Fibroblast of skin of left quadriceps (primary cell): ENCODE measurements at regions not wholly inside any gene's neighbourhood (a gene's known extent, or its start where the extent isn't known, plus 50 kb on each side); places are given as distances from the start of the nearest gene placed in this dataset.

Source experiments
- DNase-seq, 2 experiments: peaks; one replicate each; pipeline ENCODE4 v3.0.0-alpha.2; 2013; ENCODE audit warnings: low read depth in 2 of 2

DNA sequence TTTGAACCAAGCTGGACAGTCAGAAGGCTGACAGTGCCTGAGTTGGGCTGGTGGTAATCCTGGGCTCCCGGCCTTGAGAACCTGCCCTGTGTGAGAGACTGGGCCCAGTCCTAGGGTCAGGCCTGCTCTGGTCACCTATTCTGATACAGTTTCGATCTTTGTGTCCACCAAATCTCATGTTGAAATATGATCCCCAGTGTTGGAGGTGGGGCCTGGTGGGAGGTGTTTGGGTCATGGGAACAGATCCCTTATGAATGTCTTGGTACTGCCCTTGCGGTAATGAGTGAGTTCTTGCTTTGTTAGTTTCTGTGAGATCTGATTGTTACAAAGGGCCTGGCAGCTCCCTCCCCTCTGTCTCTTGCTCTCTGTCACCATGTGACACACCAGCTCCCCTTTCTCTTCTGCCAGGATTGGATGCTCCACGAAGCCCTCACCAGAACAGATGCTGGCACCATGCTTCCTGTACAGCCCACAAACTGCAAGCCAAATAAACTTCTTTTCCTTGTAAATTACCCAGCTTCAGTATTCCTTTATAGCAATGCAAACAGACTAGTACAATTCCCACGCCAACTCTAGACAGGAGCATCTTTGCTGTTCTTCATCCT lies 111.8 kb upstream of the ZNF438 start:
- DNase-seq: no peak

- no peak for DNase-seq
Measured at GRCh38 chr10:31145986-31146385, 114.3 kb upstream of the ZNF438 start.

- peak; percentile 81 to 84 for DNase-seq
Measured at GRCh38 chr10:31146491-31147209, 115.0 kb upstream of the ZNF438 start.

- DNase-seq: peak; percentile 77 to 78
Measured at GRCh38 chr10:31147210-31147608, 115.5 kb upstream of the ZNF438 start.

- DNase-seq: no peak
Measured at GRCh38 chr10:31148951-31149350, 117.3 kb upstream of the ZNF438 start.

DNA sequence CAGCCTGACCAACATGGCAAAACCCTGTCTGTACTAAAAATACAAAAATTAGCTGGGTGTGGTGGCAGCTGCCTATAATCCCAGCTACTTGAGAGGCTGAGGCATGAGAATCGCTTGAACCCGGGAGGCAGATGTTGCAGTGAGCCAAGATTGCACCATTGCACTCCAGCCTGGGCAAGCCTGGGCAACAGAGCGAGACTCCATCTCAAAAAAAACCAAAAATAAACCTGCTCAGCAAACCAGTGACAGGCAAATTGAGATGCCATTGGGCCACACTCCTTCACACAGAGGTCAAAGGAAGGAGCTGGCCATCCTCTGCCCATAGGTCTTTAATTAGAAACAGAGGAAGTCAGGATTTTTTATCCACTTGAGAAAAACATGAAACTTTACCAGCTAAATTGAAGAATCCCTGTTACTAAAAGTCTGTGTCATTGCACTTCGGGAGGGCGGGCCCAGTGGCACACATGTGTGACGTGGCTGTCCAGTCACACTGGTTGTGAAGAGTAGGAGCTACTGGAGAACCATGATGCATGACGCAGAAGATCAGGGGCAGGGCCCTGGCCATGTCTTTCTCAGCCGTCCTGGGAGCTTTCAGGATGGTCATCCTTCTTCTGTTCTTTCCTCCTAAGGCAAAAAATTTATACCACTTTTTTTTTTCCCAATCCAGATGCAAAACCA lies 118.3 kb upstream of the ZNF438 start:
- no peak for DNase-seq

- DNase-seq: no peak
Measured at GRCh38 chr10:31151301-31151700, 119.6 kb upstream of the ZNF438 start.

GRCh38 chr10:31152421-31153135 lies 120.9 kb upstream of the ZNF438 start:
- DNase-seq: no peak

DNA sequence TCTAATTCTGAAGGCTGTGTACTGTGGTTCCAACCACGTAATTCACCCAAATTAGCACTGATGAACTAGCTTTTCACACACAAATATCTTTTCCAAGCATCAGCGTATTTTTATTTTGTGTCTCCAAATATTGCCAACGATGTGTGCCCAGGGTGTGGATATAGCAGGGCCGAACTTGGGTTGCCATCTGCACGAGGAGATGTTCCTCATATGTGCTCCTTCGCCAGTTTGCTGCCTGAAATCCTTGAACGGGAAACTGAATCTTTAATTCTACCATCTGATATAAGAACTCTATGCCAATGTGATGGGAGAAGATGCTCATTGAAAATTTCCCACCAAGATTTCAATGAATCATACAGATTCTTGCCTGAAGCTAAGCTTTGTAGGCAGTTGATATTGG lies 121.5 kb upstream of the ZNF438 start:
- no peak for DNase-seq

DNA sequence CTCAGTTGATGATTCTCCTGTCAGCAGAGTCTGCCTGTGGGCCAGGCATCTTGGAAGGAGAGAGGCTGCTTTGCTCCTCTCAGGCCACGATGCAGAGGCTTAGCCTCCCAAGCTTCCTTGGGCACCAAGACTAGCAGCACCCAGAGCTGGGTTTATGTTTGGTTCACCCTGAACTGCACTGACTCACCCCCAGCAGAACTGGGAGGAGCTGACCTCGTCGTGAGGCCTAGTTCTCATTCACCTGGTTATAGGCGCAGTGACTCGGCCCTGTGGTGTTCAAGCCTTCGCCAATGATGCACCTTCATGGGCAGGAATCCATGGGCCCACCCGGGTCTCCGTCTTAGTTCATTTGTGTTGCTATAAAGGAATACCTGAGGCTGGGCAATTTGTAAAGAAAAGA lies 122.0 kb upstream of the ZNF438 start:
- DNase-seq: no peak

GRCh38 chr10:31154996-31155395 lies 123.3 kb upstream of the ZNF438 start:
- no peak for DNase-seq

DNA sequence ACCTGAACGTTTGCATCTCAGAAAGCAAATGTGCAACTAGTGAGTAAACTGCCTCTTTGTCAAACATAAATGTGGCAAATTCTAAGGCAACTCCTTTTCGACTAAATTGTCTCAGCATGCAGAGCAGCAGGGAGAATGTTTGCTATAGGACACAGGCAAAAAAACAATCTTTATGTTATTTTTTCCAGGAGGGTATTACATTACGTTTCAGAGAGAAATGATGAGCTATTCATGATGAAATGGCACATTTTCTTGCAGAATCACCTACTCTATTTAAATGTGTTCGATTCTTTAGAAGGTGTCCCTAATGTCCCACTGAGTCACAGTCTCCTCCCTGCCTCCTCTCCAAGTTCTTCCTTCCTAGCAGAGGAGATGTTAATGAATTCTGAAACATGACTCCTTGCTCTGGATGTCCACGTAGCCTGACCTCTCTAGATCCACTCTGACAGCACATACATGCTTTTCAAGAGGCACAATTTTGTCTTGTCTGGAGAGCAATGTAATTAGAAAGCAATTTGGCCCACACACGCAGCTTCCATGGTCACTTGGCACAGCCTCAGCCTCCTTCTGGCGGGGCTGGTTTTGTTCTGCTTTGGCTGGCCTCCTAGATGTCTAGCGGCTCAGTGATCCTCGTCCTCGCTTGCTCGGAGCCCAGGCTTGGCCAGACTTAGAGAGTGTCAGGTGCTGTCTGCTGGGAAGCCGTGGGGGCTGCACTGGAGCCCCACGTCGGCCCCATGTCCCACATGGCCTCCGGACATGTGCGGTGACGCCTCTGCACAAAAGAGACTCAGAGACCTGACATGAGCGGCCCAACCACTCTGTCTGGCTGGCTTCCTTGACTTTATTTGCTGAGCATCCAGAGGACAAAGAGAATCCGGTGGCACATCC lies 125.7 kb upstream of the ZNF438 start:
- DNase-seq: no peak

DNA sequence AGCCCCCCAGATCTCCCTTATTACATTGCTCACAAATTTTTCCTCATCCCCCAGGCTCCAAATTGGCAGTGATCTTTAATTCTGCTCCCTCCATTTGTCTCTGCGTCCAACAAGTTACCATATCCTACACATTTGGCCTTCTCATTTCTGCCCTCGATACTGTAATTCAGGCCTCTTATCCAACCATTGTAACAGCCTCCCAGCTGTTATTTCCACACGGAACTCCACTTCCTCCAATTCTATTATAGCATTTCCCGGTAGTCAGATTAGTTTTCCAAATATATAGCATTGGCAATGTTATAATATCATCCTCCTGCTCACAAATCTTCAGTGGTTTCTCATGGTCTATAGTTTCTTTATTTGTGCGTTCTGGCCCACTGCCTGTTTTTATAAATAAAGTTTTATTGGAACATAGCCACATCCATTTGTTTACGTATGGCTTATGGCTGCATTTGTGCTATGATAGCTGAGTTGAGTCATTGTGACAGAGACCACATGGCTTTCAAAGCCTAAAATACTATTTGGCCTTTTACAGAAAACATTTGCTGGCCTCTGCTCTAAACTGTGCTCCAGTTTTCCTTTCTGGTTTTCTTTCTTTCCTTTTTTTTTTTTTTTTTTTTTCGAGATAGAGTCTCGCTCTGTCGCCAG lies 126.5 kb upstream of the ZNF438 start:
- no peak for DNase-seq

DNA sequence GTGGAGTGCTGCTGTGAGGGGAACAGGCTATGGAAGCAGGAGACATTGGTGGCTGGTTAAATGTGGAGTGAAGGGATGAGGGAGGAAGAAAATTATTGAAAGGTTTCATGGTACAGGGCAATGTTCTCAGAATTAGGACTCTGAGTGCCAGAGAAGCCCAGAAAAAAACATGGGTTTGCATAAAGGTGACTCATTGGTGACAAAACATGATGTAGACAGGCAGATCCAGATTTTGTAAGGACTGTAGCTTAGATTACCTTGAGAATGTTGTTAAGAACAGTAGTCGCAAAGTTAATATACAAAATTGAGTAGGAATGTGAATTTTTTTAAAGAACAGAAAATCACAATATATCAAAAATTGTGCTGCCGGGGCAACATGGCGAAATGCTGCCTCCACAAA lies 134.9 kb upstream of the ZNF438 start:
- no peak for DNase-seq

- no peak for DNase-seq
Measured at GRCh38 chr10:31170636-31171035, 139.0 kb upstream of the ZNF438 start.

DNA sequence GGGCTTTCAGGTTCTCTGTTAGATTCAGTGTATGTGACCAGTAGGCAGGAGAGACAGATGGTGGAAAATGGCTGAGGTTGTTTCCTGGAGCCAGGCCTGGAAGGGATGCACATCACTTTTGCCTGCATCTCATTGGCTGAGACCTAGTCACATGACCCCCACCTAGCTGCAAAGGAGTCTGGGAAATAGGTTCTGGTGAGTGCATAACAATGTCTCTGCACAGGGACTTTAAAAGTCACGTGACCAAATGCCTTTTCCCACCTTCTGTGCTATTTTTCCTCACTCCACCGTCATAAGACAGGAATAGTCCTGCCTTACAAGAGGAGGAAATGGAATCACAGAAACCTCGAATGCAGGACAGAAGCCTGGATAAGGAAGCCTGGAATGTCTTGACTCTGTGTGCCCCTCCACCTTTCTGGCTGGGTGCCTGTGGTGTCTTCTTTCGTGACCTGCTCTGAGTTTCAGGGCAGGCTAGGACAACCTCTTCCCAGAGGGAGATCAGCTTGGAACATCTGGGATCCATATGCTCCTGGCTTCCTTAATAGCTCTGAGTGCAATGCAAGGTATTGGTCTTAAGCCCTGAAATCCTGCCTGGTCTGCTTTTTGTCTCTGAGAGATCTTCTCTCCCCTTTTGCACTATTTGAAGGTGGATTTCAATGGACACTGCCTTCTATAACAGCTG lies 139.9 kb upstream of the ZNF438 start:
- DNase-seq: peak; percentile 83

DNA sequence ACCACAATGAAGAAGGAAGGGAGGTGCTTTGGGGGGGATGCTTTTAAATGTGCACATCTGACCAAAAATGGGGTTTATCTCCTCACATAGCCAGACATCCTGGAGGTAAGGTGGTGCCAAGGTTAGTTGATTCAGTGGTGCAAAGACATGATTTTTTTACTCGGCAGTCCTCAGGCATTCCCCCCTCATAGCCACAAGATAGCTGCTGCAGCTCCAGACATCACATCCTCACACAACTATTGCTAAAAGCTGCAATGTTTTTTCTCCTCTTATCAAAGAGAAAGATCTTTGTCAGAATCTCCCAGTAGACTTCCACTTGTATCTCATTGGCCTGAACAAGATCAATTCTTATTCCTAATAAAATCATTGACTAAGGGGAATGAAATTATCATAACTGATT lies 141.3 kb upstream of the ZNF438 start:
- no peak for DNase-seq

DNA sequence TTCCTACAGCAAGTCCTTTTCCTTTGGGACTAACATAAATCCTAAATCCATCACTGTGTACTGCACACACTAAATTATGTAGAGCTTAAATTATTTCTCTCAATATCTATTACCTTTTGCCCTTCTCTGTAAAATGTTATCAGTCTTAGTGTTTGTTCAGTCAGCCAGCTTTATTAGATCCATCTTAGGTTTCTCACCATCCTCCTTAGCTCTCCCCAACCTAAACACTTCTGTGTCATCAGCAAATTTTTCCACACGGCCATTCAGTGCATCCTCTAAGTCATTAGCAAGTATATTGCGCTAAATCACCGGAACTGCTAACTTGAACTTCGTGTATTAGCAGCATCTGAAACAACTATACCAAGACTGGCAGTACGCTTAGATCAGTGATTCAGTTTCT lies 142.1 kb upstream of the ZNF438 start:
- no peak for DNase-seq

DNA sequence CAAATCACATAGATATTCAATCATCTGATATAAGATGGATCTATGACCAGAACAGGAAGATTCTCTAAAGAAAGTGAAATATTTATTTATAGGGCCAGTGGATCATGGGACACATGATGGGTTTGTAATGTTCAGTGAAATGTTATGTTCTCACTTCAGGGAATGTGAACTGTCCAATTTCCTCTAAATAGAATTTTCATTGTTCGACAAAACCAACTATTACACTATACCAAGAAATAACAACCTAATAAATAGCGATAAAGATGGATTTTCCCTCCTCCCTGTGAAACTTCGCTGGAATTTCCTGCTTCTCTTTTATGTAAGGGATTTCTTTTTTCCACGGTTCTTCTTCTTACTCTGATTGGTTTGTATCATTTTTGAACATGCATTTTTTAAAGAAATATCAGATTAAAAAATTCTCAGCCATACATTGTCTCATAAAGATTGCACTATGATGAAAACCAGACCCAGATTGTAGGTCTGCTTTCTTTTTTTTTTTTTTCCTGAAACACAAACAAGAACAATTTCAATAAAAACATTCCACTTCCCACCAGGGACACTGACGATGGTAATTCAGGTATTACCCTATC lies 139.8 kb upstream of the ZEB1 start:
- DNase-seq: no peak
